ENCODE measurements at regions not wholly inside any gene's neighbourhood (a gene's known extent, or its start where the extent isn't known, plus 50 kb on each side); places are given as distances from the start of the nearest gene placed in this dataset.

GRCh38 chr13:23512762-23513395, 57.3 kb upstream of the TNFRSF19 start:
- H3K27me3 Mint-ChIP-seq, result no peaks in the 10 kb centered on the region
- TF ChIP-seq, protein P1, sequence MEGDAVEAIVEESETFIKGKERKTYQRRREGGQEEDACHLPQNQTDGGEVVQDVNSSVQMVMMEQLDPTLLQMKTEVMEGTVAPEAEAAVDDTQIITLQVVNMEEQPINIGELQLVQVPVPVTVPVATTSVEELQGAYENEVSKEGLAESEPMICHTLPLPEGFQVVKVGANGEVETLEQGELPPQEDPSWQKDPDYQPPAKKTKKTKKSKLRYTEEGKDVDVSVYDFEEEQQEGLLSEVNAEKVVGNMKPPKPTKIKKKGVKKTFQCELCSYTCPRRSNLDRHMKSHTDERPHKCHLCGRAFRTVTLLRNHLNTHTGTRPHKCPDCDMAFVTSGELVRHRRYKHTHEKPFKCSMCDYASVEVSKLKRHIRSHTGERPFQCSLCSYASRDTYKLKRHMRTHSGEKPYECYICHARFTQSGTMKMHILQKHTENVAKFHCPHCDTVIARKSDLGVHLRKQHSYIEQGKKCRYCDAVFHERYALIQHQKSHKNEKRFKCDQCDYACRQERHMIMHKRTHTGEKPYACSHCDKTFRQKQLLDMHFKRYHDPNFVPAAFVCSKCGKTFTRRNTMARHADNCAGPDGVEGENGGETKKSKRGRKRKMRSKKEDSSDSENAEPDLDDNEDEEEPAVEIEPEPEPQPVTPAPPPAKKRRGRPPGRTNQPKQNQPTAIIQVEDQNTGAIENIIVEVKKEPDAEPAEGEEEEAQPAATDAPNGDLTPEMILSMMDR (conservative IDR thresholded peaks at IDR 0.05), result peak; percentile 67

DNA sequence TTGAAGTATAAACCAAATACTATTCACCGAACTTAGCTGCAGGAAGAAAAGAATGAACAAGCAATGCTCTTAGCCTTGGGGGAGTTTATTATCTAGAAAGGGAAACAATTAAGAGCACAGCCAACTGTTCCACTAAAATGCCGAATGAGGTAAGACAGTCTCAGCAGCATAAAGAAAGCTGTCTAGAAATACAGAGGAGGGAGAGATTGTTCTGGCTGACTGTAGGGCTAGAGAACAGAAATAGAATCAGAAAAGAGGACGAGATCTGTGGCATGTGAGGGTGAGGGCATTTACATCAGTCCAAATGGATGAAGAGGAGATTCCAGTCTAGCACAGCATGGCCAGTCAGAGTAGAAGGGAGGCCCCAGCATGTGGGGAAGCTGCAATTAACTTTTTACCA, 56.8 kb upstream of the TNFRSF19 start:
- TF ChIP-seq, protein P1 (conservative IDR thresholded peaks at IDR 0.05), result no peak
- Mint-ChIP-seq H3K27me3 (no peaks in the 10 kb centered on the region), H3K4me3 (no peak overlapping the region), H3K27ac (peak overlapping the region; percentile 3), H3K9me3 (peaks cover 11% of the 10 kb centered on the region), H3K36me3 (no peaks in the 10 kb centered on the region), H3K4me1 (ENCODE audit: unreplicated experiment) (peaks cover 41% of the 10 kb centered on the region)
- DNase-seq (ENCODE audit: extremely low spot score, unreplicated experiment), result no peak

More at GRCh38 chr13:23512762-23513395, 57.3 kb upstream of the TNFRSF19 start:
- H3K36me3 Mint-ChIP-seq, result no peaks in the 10 kb centered on the region
- H3K4me3 Mint-ChIP-seq, result no peak overlapping the region
- no peak for DNase-seq (ENCODE audit: extremely low spot score, unreplicated experiment)
- H3K27ac Mint-ChIP-seq, result no peak overlapping the region
- peaks cover 41% of the 10 kb centered on the region for H3K4me1 Mint-ChIP-seq (ENCODE audit: unreplicated experiment)
- H3K9me3 Mint-ChIP-seq, result peaks cover 11% of the 10 kb centered on the region

GRCh38 chr13:23514076-23514475, 56.1 kb upstream of the TNFRSF19 start:
- H3K36me3 Mint-ChIP-seq, result no peaks in the 10 kb centered on the region
- no peak overlapping the region for H3K4me3 Mint-ChIP-seq
- H3K27ac Mint-ChIP-seq, result no peak overlapping the region
- no peak for DNase-seq (ENCODE audit: extremely low spot score, unreplicated experiment)
- H3K4me1 Mint-ChIP-seq (ENCODE audit: unreplicated experiment), result peaks cover 41% of the 10 kb centered on the region
- TF ChIP-seq, protein P1 (conservative IDR thresholded peaks at IDR 0.05), result no peak
- H3K9me3 Mint-ChIP-seq, result peaks cover 11% of the 10 kb centered on the region
- no peaks in the 10 kb centered on the region for H3K27me3 Mint-ChIP-seq

DNA sequence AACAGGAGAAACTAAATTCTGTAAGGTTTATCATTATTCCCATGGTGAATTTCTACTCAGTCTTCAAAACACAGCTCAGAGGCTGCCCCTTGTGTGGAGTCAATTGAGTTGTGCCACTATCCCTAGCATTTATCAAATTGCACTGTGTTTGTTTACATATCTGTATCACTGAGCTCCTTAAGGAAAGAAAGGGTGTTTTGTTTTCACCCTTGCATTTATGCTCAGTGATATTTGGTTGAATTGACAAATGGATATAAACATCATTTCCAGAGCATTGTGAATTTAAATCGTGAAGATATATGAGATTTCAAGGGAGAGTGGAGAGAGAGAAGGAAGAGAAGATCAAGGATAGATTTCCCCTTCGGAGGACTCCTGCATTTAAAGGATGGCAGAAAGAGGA, 55.1 kb upstream of the TNFRSF19 start:
- Mint-ChIP-seq H3K9me3 (peaks cover 11% of the 10 kb centered on the region), H3K36me3 (no peaks in the 10 kb centered on the region), H3K4me3 (no peak overlapping the region), H3K4me1 (ENCODE audit: unreplicated experiment) (peaks cover 49% of the 10 kb centered on the region), H3K27ac (no peak overlapping the region), H3K27me3 (no peaks in the 10 kb centered on the region)
- DNase-seq (ENCODE audit: extremely low spot score, unreplicated experiment), result no peak
- TF ChIP-seq, protein P1 (conservative IDR thresholded peaks at IDR 0.05), result no peak

GRCh38 chr13:23516190-23516589, 54.0 kb upstream of the TNFRSF19 start:
- TF ChIP-seq, protein P1 (conservative IDR thresholded peaks at IDR 0.05), result no peak
- no peak overlapping the region for H3K27ac Mint-ChIP-seq
- no peak for DNase-seq (ENCODE audit: extremely low spot score, unreplicated experiment)
- H3K36me3 Mint-ChIP-seq, result no peaks in the 10 kb centered on the region
- H3K9me3 Mint-ChIP-seq, result peaks cover 11% of the 10 kb centered on the region
- H3K27me3 Mint-ChIP-seq, result no peaks in the 10 kb centered on the region
- peak overlapping the region; percentile 4 for H3K4me3 Mint-ChIP-seq
- peaks cover 45% of the 10 kb centered on the region for H3K4me1 Mint-ChIP-seq (ENCODE audit: unreplicated experiment)
